Tibial nerve (tissue), 4 donors: ENCODE measurements at regions not wholly inside any gene's neighbourhood (a gene's known extent, or its start where the extent isn't known, plus 50 kb on each side); places are given as distances from the start of the nearest gene placed in this dataset.

Experiments
- CTCF ChIP-seq, 5 experiments: fragments of 200-600 bp in 3 of 5; fragments of 450-650 bp in 2 of 5; sonication (generic) in 3 of 5; IDR thresholded peaks; one replicate each; pipeline ENCODE4 v1.5.1; 2016 to 2019; ENCODE audit warnings: antibody characterized with exemption in 5 of 5, mild to moderate bottlenecking in 3 of 5, moderate library complexity in 2 of 5
- EP300 ChIP-seq, 2 donors: sonication (generic); formaldehyde crosslinking; IDR thresholded peaks; one replicate each; pipeline ENCODE4 v1.6.1; 2017; ENCODE audit warnings: antibody characterized with exemption in 2 of 2, mild to moderate bottlenecking in 1 of 2
- POLR2A ChIP-seq, 2 donors: fragments of 450-650 bp; IDR thresholded peaks; one replicate each; pipeline ENCODE4 v1.6.1; 2017; ENCODE audit warnings: antibody characterized with exemption in 2 of 2, mild to moderate bottlenecking in 2 of 2, moderate library complexity in 2 of 2

- TF ChIP-seq CTCF (IDR thresholded peaks at IDR 0.05) (no peak), POLR2A (IDR thresholded peaks at IDR 0.05) (no peak), EP300 (IDR thresholded peaks at IDR 0.05) (no peak)
Measured at GRCh38 chr10:64528294-64529002, 1007.2 kb downstream of the REEP3 start.
